ENCODE measurements at regions not wholly inside any gene's neighbourhood (a gene's known extent, or its start where the extent isn't known, plus 50 kb on each side); places are given as distances from the start of the nearest gene placed in this dataset.

- TF ChIP-seq CTCF (IDR thresholded peaks at IDR 0.05) (no peak), POLR2A (IDR thresholded peaks at IDR 0.05) (no peak)
Observed at GRCh38 chr3:1903111-1903510, 195.6 kb upstream of the CNTN4 start.

Data from testis (tissue), 2 donors.